Bone marrow (tissue), 2 donors: ENCODE measurements at regions not wholly inside any gene's neighbourhood (a gene's known extent, or its start where the extent isn't known, plus 50 kb on each side); places are given as distances from the start of the nearest gene placed in this dataset.
"Not testable (repeated sequence)": the region's sequence is repeated elsewhere in the genome, so short reads cannot be mapped to it uniquely, and the experiment has no call there.

ENCODE experiments used
- DNase-seq, 2 donors: peaks; one replicate each; lab custom pipeline; 2025; lab: John Stamatoyannopoulos, UW

GRCh38 chr10:118948786-118949185 lies 80.7 kb upstream of the NANOS1 start:
- DNase-seq = no peak

- no peak for DNase-seq
Measured at GRCh38 chr10:118950190-118950680, 79.3 kb upstream of the NANOS1 start.

- DNase-seq = no peak
Measured at GRCh38 chr10:118950997-118951637, 78.4 kb upstream of the NANOS1 start.

GRCh38 chr10:118952493-118953295 lies 76.8 kb upstream of the NANOS1 start:
- no peak for DNase-seq

- no peak for DNase-seq
Measured at GRCh38 chr10:118953598-118954393, 75.7 kb upstream of the NANOS1 start.

- no peak for DNase-seq
Measured at GRCh38 chr10:118955531-118955930, 74.0 kb upstream of the NANOS1 start.

- DNase-seq = no peak
Measured at GRCh38 chr10:118955951-118956801, 73.3 kb upstream of the NANOS1 start.

- no peak for DNase-seq
Measured at GRCh38 chr10:118956802-118957442, 72.6 kb upstream of the NANOS1 start.

- no peak for DNase-seq
Measured at GRCh38 chr10:118957443-118957825, 72.1 kb upstream of the NANOS1 start.

GRCh38 chr10:118957966-118958365 lies 71.5 kb upstream of the NANOS1 start:
- DNase-seq = no peak

GRCh38 chr10:118958559-118958958 lies 71.0 kb upstream of the NANOS1 start:
- no peak for DNase-seq

- no peak for DNase-seq
Measured at GRCh38 chr10:118958984-118959925, 70.3 kb upstream of the NANOS1 start.

- no peak for DNase-seq
Measured at GRCh38 chr10:118960157-118961090, 69.1 kb upstream of the NANOS1 start.

GRCh38 chr10:118961436-118961835 lies 68.1 kb upstream of the NANOS1 start:
- DNase-seq = no peak

GRCh38 chr10:118962331-118962868 lies 67.1 kb upstream of the NANOS1 start:
- not testable (repeated sequence) for DNase-seq

- no peak for DNase-seq
Measured at GRCh38 chr10:118963341-118963740, 66.2 kb upstream of the NANOS1 start.

- DNase-seq = no peak
Measured at GRCh38 chr10:118963933-118964332, 65.6 kb upstream of the NANOS1 start.

- DNase-seq = not testable (repeated sequence)
Measured at GRCh38 chr10:118964476-118964875, 65.0 kb upstream of the NANOS1 start.

- no peak for DNase-seq
Measured at GRCh38 chr10:118965096-118965495, 64.4 kb upstream of the NANOS1 start.
